GM20000 (cell line): ENCODE measurements at regions not wholly inside any gene's neighbourhood (a gene's known extent, or its start where the extent isn't known, plus 50 kb on each side); places are given as distances from the start of the nearest gene placed in this dataset.

Experiments
- DNase-seq: peaks from one replicate; pipeline ENCODE4 v3.0.0; 2012; ENCODE audit warnings: low spot score
- TF ChIP-seq, protein P1 (sequence below): IDR thresholded peaks from 2 replicates; pipeline ENCODE4 v1.5.1; 2012; ENCODE audit warnings: mild to moderate bottlenecking, control low read depth; ENCODE audit errors: extremely low read depth, missing control alignments

DNA sequence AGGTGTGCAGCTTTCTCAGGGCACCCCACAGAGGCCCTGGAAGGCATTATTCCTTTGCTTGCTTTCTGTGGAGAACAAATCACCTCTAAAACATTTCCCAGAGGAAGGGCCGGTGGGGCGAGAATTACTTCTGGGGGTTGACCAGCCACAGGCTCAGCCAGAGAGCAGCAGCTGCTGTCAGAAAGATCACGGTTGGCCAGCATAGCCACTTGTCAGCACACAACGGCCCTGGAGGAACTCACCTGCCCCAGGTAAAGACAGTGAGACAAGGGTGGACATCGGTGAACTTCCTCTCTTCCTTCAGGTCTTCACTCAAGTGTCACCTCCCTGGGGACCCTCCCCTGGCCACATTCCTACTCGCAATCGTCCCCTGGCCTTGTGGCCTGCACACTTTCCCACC lies 69.5 kb upstream of the CLDN14 start:
- TF ChIP-seq, protein P1, sequence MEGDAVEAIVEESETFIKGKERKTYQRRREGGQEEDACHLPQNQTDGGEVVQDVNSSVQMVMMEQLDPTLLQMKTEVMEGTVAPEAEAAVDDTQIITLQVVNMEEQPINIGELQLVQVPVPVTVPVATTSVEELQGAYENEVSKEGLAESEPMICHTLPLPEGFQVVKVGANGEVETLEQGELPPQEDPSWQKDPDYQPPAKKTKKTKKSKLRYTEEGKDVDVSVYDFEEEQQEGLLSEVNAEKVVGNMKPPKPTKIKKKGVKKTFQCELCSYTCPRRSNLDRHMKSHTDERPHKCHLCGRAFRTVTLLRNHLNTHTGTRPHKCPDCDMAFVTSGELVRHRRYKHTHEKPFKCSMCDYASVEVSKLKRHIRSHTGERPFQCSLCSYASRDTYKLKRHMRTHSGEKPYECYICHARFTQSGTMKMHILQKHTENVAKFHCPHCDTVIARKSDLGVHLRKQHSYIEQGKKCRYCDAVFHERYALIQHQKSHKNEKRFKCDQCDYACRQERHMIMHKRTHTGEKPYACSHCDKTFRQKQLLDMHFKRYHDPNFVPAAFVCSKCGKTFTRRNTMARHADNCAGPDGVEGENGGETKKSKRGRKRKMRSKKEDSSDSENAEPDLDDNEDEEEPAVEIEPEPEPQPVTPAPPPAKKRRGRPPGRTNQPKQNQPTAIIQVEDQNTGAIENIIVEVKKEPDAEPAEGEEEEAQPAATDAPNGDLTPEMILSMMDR = no peak
- DNase-seq = no peak

DNA sequence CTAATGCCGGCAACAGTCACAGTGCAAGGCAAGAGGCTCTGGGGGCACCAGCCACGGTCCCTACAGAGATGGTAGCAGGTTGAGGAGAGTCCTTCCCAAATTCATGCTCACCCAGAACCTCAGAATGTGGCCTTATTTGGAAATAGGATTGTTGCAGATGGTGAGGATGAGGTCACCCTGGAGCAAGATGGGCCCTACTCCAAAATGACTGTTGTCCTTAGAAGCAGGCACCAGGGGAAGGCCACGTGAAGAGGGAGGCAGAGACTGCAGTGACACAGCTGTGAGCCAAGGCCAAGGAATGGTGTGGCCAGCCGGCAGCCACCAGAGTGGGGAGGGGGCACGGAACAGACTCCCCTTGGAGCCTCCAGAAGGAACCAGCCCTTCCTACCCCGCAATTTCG lies 70.8 kb upstream of the CLDN14 start:
- no peak for DNase-seq
- TF ChIP-seq, protein P1 = no peak

DNA sequence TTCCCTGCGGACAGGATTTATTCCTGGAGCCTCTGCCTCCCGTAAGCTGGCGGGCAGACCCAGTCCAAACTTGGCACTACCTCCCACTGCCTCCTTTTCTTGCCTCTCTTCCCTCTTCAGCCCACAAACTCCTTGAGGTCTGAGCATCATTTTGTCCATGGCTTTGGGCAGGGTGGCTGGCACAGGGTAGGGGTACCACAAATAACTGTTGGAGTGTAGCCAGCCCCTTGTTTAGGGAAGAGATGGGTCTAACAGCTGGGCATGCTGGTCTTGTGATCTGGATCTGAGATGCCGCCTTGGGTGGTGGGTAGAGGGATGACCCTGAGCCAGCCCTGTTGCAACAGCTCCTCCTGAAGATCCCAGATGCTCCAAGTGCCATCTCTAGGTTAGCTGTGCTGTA lies 71.4 kb upstream of the CLDN14 start:
- DNase-seq = no peak
- TF ChIP-seq, protein P1 = no peak

DNA sequence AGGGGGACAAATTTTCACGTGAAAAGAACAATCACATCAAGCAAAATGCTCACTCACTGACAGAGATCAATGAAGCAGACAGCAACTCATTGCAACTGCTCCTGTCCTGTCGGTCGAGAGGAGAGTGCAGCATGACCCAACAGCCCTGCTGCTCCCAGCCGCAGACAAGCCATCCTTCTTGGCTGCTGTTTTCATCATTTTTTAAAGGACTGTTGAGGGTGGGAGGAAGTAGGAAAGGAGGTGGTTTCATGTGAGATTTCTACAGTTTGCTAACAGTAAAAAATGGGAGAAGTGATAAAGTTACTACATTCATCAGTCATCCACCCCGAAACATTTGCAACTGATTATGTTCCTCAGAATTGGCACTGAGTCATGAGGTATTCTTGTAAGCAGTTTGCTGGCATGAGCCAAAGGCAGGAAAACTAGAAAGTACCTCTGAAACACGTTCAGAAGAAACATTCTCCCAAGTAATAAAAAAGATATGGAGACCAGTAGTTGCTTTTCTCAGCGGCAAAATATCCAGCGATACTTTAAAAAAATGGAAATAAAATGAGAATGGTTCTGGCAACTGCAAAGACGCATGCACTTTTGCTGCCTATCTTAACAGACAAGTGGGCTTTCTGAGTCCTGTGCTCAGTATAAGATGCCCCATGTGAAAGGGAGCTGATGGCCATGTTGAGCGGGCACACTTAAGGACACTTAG lies 72.0 kb upstream of the CLDN14 start:
- no peak for DNase-seq
- TF ChIP-seq, protein P1 = no peak

DNA sequence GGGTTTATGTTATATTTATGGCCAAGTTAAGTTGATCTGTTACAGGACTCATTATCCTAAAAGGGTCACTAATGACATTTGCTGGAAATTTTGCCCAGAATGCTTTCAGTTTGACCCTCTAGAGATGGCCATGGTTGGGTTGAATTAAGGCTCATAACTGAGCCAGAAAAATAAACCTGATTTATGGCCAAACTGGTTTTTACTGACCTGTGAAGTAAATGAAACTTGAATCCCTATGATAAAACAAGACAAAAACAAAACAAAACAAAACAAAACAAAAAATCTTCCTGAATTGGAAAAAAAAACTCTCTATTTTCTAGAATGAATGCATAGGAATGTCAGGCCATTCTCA lies 72.5 kb upstream of the CLDN14 start:
- no peak for DNase-seq
- TF ChIP-seq, protein P1 = no peak

DNA sequence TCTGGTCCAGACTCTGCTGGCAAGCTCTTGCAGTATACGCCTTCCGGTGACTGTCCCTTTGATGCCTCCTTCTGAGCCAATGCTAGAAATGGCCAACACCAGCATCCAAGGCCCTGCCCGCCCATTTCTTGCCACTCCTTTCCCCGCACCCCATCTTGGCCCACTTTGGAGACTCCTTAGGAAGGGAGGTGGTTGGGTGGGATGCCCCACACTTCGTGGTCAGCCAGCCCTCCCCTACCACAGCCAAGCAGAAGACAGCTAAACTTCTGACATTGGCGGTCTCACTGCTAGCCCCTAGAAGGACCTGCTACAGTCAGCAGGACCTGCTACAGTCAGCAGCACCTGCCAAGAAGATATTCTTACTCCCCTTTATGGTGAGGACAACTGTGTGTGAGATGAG lies 73.5 kb upstream of the CLDN14 start:
- DNase-seq = no peak
- TF ChIP-seq, protein P1 = no peak

DNA sequence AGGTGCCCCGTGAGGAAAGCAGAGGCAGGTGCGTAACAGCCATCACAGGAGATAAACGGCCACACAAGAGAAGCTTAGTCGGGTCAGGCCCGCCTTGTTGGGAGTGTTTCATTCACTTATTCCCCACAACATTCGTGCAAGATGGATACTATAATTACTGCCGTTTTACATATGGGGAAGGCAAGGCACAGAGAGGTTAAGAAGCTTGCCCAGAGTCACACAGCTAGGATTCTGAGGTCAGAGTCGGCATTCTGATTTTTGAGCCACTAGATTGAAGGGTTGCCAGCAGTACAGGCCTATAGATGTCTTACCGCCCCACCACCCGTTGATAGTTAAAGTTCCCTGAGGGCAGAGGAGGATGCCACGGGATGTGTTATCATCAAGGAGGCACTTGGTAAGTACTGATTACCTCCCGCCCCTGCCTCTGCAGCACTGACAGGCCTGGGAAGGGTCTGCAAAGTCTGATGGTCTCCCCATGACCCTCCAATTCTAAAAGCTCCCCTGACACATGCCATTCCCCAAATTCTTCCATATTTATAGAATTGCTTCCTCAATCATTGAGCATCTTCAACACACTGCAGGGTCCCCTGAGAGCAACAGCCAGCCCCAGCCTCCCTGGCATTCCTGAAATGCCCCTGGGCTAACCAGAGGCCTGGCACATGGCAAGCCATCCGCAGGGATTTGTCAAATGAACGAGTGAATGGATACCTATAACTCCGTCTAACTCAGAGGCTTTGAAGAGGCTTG lies 74.7 kb upstream of the CLDN14 start:
- TF ChIP-seq, protein P1 = no peak
- DNase-seq = no peak
